ENCODE measurements at regions not wholly inside any gene's neighbourhood (a gene's known extent, or its start where the extent isn't known, plus 50 kb on each side); places are given as distances from the start of the nearest gene placed in this dataset.

DNA sequence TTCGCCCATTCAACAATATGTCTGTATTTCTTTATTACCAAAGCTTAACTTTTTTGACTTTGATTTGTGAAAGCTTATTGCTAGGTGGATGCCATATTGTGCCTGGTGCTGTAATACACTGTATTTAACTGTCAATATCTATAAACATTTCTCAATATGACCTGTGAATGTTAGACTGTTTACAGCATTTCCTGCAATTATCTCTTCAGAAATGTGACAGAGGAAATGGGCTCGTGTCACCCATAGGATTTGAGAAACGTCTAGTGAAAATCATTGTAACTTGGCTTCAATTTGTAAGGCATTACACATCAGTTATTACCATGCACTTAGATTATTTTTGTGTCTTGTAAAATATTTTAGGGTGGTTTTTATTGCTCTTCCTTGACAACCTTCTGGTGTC is 237.8 kb upstream of the ADGRL2 start:
- Histone ChIP-seq H3K4me1 (no peaks in the 10 kb centered on the region), H3K27ac (no peak overlapping the region), H3K9me3 (no peaks in the 10 kb centered on the region), H3K36me3 (no peaks in the 10 kb centered on the region), H3K4me3 (no peak overlapping the region), H3K27me3 (no peaks in the 10 kb centered on the region)
- TF ChIP-seq, protein P1, sequence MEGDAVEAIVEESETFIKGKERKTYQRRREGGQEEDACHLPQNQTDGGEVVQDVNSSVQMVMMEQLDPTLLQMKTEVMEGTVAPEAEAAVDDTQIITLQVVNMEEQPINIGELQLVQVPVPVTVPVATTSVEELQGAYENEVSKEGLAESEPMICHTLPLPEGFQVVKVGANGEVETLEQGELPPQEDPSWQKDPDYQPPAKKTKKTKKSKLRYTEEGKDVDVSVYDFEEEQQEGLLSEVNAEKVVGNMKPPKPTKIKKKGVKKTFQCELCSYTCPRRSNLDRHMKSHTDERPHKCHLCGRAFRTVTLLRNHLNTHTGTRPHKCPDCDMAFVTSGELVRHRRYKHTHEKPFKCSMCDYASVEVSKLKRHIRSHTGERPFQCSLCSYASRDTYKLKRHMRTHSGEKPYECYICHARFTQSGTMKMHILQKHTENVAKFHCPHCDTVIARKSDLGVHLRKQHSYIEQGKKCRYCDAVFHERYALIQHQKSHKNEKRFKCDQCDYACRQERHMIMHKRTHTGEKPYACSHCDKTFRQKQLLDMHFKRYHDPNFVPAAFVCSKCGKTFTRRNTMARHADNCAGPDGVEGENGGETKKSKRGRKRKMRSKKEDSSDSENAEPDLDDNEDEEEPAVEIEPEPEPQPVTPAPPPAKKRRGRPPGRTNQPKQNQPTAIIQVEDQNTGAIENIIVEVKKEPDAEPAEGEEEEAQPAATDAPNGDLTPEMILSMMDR (IDR thresholded peaks at IDR 0.05): no peak
- TF ChIP-seq POLR2A (IDR thresholded peaks at IDR 0.05): no peak
- DNase-seq: no peak

DNA sequence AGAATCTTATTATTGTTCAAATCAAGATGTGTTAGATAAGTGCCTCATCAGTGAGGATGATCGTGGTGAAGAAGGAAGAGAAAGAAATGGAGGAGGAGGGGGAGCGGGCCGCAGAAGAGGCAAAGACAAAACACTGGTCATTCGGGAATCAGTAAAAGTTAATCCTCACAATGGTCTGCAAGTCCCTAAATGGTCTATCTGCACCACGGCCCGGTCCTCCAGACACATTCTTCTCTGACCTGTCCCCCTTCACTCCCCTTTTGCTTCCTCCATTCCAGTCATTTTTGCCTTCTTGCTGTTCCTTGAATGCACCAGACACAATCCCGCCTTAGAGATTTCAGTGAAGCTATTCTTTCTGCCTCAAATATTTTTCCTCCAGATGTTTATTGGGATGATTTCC is 240.1 kb upstream of the ADGRL2 start:
- Histone ChIP-seq H3K9me3 (no peaks in the 10 kb centered on the region), H3K4me3 (no peak overlapping the region), H3K4me1 (no peaks in the 10 kb centered on the region), H3K36me3 (no peaks in the 10 kb centered on the region), H3K27me3 (no peaks in the 10 kb centered on the region), H3K27ac (no peak overlapping the region)
- DNase-seq: no peak
- TF ChIP-seq, protein P1 (IDR thresholded peaks at IDR 0.05): no peak
- TF ChIP-seq POLR2A (IDR thresholded peaks at IDR 0.05): no peak

DNA sequence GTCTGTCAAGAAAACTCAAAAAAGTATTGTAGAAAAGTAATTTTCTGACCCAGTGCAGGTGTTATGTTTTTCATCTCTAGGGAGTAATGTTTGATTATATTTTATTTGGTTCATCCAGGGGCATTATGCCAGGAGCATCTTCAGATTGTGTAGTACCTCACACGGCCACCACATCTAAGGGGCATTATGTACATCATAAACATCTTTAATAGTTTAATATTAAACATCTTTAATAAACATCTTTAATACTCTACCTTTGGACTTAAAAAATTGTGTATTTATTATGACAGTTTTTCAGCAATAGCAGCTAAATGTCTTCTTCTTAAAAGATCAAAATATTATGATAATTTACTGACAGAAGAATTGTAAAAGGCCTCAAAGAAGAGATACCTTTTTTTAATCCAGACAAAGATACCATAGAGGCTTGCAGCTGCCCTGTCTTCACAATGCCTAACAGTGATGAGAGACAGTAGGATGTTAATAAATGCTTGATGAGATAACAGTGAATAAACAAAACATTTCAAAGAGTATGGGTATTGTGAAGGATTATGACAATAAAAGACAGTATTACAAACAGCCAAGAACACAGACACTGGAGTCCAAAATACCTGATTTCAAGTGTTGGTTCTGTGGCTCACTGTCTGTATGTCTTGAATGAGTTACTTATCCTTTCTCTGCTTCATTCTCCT is 240.9 kb upstream of the ADGRL2 start:
- no peak for TF ChIP-seq POLR2A (IDR thresholded peaks at IDR 0.05)
- TF ChIP-seq, protein P1 (IDR thresholded peaks at IDR 0.05): peak in 4 of 6 experiments; percentile 9 to 15 (median 9)

DNA sequence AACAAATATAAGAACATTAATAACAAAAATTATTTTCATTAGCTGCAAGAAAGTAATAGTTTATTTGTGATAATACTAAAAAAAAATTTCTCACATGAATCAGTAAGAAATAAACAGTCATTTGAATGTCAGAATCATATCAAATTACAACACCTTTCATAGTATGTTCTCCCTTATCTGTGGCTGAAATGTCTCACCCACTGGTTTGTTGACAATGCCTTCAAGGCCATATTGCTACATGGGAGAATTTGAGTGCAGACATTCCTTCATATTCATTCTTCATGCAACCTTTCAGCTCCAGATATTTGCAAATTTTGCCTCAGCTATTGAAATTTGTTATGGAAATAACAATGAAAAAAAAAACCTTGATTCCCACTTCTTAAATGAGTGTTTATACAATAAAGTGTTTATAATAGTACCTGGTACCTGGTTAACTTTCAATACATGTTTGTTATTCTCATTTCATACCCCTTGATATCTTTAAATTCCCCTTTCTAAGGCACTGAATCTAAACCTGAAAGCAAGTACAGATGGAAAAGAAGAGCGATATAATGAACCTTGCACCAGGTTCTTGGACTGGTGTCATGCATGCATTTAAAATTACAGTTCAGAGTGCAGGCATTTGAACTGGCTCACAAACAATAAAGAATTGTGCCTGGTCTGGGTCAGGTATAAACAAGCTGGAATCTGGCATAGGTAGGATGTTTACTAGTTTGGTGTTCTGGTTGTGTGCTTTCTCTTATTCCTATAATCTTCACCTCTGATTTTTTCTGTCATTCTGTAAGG is 242.2 kb upstream of the ADGRL2 start:
- H3K36me3 ChIP-seq: no peaks in the 10 kb centered on the region
- H3K27me3 ChIP-seq: no peaks in the 10 kb centered on the region
- H3K27ac ChIP-seq: no peak overlapping the region
- H3K4me1 ChIP-seq: no peaks in the 10 kb centered on the region
- no peak overlapping the region for H3K4me3 ChIP-seq
- TF ChIP-seq, protein P1 (IDR thresholded peaks at IDR 0.05): no peak
- no peak for TF ChIP-seq POLR2A (IDR thresholded peaks at IDR 0.05)
- DNase-seq: no peak
- no peaks in the 10 kb centered on the region for H3K9me3 ChIP-seq

More for the DNA sequence above, 240.9 kb upstream of the ADGRL2 start:
- Histone ChIP-seq H3K27me3 (no peaks in the 10 kb centered on the region), H3K9me3 (no peaks in the 10 kb centered on the region), H3K36me3 (no peaks in the 10 kb centered on the region), H3K4me1 (no peaks in the 10 kb centered on the region), H3K4me3 (no peak overlapping the region), H3K27ac (no peak overlapping the region)
- no peak for DNase-seq

DNA sequence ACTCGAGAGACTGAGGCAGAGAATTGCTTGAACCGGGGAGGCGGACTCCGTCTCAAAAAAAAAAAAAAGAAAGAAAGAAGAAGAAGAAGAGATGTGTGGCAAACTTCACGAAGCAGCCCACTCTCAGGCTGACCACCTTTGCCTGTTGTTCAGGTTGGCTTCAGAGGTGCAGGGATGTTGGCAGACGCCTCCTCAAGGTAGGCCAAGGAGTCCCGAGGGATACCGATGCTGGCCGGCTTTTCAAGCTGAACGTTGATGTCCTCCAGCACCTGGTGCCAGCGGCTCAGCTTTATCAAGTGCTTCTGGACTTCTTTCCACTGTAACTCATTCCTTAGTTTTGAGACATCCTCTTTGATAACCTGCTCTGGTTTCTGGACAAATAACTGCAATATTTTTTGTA is 243.8 kb upstream of the ADGRL2 start:
- Histone ChIP-seq H3K36me3 (no peaks in the 10 kb centered on the region), H3K4me3 (no peak overlapping the region), H3K4me1 (no peaks in the 10 kb centered on the region), H3K9me3 (no peaks in the 10 kb centered on the region), H3K27me3 (no peaks in the 10 kb centered on the region), H3K27ac (no peak overlapping the region)
- no peak for DNase-seq
- TF ChIP-seq POLR2A (IDR thresholded peaks at IDR 0.05): no peak
- TF ChIP-seq, protein P1 (IDR thresholded peaks at IDR 0.05): no peak
